ENCODE measurements at regions not wholly inside any gene's neighbourhood (a gene's known extent, or its start where the extent isn't known, plus 50 kb on each side); places are given as distances from the start of the nearest gene placed in this dataset.

DNA sequence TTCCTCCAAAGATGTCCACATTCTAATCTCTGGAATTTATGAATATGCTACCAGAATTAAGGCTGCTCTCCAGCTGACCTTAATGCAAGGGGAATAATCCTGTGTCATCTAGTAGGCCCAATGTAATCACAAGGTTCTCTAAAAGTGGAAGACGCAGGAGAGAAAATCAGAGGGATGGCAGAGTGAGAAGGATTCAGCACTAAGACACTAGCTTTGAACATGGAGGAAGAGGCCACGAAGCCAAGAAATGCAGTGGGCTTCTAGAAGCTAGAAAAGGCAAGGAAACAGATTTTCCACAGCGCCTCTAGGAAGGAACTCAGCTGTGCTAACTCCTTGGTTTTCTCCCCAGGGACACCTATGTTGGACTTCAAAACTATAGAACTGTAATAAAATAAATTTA, 240.7 kb upstream of the TRAM1L1 start:
- DNase-seq (ENCODE audit: low read depth): no peak

GRCh38 chr4:117327491-117327890, 242.1 kb upstream of the TRAM1L1 start:
- DNase-seq (ENCODE audit: low read depth): no peak

- DNase-seq (ENCODE audit: low read depth): no peak
Observed at GRCh38 chr4:117328333-117328732, 243.0 kb upstream of the TRAM1L1 start.

DNA sequence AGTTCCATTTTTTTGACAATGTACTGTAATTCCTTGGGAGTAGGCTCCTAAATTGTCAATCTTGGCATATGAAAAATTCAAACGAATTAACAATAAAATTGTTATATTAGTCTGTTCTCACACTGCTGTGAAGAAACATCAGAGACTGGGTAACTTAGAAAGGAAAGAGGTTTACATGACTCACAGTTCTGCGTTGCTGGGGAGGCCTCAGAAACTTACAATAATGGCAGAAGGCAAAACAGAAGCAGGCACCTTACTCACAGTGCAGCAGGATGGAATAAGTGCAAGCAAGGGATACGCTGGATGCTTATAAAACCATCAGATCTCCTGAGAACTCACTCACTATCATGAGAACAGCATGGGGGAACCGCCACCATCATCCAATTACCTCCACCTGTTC, 246.4 kb upstream of the TRAM1L1 start:
- no peak for DNase-seq (ENCODE audit: low read depth)

- no peak for DNase-seq (ENCODE audit: low read depth)
Observed at GRCh38 chr4:117334451-117335188, 249.2 kb upstream of the TRAM1L1 start.

GRCh38 chr4:117357437-117357836, 272.1 kb upstream of the TRAM1L1 start:
- DNase-seq (ENCODE audit: low read depth): no peak

DNA sequence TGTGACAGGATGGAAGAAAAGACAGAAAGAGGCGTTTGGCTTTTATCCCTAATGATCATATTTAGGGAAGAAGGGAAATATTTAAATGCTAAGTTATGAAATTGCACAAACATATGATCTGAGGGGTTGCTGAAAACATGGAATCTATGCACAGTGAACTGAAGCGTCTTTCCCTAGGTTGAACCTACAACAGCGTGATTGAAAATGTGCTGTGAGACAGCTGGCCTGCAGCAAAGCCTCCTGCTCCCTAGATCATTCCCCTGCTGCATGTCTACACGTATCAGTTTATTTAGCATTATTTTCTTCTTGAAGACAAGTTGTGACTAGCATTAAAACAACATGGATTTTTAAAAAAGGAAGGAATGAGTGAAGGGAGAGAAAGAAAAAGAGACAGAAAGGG, 272.5 kb upstream of the TRAM1L1 start:
- DNase-seq (ENCODE audit: low read depth): no peak

- no peak for DNase-seq (ENCODE audit: low read depth)
Observed at GRCh38 chr4:117370944-117371668, 285.7 kb upstream of the TRAM1L1 start.

GRCh38 chr4:117375101-117375500, 289.7 kb upstream of the TRAM1L1 start:
- no peak for DNase-seq (ENCODE audit: low read depth)

DNA sequence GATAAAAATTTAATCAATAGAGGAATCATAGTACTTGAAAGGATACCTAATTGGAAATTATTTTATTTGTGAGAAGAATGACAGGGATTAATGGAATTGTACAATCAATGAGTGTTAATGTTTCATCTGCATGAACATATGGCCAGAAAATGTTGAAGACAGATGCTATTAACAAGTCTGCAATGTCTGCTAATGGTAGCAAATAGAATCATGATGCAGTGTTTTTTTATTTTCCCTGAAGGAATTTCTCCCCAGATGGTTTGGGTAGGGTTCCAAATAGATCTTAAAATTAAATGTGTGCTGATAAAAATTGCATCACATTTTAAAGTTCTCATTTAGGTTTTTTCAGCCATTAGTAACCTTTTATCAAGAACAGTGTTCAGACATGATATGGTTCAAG, 291.3 kb upstream of the TRAM1L1 start:
- DNase-seq (ENCODE audit: low read depth): no peak

DNA sequence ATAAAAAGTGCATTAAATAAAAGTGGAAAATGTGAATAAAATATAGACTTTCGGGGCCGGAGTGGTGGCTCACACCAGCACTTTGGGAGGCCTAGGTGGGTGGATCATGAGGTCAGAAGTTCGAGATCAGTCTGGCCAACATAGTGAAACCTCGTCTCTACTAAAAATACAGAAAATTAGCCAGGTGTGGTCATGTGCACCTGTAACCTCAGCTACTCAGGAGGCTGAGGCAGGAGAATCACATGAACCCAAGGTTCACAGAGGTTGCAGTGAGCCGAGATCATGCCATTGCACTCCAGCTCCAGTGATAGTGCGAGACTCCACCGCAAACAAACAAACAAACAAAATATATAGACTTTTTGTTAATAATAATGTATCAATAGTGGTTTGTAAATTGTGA, 293.6 kb upstream of the TRAM1L1 start:
- no peak for DNase-seq (ENCODE audit: low read depth)

DNA sequence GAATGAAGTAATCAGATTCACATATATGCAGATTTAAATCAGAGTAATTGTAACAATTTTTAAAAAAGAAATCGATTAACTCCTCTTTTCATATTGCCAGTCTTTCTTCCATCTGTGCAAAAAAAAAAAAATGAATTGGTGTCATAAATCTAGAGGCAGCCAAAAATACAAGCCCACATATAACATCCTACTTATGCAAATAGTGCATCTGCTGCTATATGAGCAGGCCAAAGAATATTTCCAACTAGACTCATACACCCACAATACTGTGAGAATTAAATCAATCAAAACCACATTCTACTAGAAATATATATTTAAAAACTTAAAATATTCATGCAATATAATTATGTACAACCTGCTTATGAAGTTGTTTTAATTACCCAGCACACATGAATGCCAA, 298.1 kb upstream of the TRAM1L1 start:
- no peak for DNase-seq (ENCODE audit: low read depth)

DNA sequence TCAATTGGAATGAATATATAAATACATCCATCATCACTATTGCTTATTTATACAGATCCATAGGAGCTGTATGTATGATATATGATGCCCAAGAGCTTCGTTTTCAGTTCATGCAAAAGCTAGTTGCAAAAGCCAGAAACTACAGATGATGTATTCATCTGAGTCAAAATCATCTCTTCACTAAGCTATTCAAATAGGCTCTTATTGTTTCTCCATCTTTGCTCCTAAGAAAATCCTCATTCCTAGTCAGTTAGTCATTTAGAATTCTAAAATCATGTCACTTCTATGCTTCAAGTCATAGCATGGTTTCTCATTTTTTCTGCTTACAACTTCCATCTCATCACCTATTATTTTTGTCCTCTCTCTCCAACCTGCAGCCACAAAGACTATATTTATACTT, 300.1 kb upstream of the TRAM1L1 start:
- DNase-seq (ENCODE audit: low read depth): no peak

DNA sequence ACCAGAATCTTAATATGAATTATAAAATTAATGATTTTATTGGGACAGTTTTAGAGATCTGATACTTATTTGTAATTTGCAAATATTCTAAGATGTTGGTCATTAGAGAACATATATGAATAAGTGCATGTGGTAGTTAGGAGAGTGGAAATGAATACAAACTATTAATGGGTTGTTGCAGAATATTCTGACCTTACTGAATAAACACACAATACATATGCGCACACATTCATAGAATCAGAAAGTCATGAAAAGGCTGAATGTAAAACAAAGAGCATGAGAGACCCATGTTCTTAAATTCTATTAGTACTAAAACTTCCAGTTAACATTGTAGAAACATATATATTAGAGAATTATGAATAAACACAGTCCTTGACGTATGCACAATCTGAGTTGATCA, 301.7 kb upstream of the TRAM1L1 start:
- DNase-seq (ENCODE audit: low read depth): no peak

GRCh38 chr4:117400039-117400835, 314.9 kb upstream of the TRAM1L1 start:
- DNase-seq (ENCODE audit: low read depth): peak; percentile 39

DNA sequence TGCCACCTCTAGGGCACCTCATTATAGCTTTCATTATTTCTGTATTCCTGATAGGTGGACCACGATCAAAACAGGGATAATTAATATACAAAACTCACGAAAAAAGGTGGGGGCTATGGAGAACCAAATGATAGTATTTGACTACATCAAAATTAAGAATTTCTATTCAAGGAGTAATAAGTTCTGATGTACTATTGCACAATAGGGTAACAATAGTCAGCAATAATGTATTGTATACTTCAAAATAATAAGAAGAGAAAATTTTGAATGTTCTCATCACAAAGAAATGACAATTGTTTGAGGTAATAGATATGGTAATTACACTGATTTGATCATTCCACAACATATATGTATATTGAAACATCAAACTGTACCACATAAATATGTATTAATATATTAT, 327.3 kb upstream of the TRAM1L1 start:
- no peak for DNase-seq (ENCODE audit: low read depth)

GRCh38 chr4:117417856-117418255, 332.5 kb upstream of the TRAM1L1 start:
- no peak for DNase-seq (ENCODE audit: low read depth)

DNA sequence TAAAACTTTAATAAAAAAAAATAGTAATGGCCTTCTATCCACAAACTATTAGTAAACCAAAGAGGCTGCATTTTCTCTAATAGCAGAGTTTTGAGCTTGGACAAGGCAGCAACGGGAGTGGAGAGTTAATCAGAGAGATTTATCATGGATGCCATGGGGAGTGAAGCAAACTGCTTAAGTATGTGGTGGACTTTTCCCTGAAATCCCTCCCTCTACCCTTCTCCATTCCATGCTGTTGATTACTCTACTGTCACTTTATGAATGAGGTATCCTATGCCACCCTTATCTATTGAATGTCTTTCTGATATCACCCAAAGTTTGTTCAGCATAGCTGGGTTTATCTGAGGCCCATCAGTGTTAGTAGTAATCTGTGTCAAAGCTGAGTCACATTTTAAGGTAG, 335.6 kb upstream of the TRAM1L1 start:
- no peak for DNase-seq (ENCODE audit: low read depth)

- no peak for DNase-seq (ENCODE audit: low read depth)
Observed at GRCh38 chr4:117421706-117422105, 336.3 kb upstream of the TRAM1L1 start.

DNA sequence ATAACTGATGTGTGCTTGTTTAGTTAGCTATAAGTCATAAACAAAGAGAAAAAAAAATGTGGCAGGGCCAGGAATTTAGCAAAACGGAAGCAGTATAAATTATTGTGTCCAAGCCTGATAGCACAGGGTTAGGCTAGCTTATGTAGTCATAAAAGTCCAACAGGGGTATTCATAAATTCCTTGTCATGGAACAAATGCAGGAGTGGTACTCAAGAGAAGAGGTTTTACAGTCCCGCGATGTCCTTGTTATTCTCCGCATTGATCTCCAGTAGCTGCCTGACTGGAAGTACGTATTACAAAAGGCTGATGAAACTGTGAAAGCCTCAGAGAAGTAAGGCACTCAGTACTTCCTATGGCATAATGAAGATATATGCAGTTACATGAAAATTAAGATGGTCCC, 336.9 kb upstream of the TRAM1L1 start:
- no peak for DNase-seq (ENCODE audit: low read depth)

DNA sequence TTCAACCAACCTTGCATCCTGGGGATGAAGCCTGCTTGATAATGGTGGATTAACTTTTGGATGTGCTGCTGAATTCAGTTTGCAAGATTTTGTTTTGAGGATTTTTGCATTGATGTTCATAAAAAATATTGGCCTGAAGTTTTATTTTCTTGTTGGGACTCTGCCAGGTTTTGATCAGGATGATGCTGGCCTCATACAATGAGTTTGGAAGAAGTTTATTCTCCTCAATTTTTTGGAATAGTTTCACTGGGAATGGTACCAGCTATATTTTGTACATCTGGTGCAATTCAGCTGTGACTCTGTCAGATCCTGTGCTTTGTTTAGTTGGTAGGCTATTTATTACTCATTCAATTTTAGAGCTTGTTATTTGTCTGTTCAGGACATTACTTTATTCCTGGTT, 340.3 kb upstream of the TRAM1L1 start:
- no peak for DNase-seq (ENCODE audit: low read depth)

GRCh38 chr4:117428536-117428935, 343.2 kb upstream of the TRAM1L1 start:
- DNase-seq (ENCODE audit: low read depth): no peak

DNA sequence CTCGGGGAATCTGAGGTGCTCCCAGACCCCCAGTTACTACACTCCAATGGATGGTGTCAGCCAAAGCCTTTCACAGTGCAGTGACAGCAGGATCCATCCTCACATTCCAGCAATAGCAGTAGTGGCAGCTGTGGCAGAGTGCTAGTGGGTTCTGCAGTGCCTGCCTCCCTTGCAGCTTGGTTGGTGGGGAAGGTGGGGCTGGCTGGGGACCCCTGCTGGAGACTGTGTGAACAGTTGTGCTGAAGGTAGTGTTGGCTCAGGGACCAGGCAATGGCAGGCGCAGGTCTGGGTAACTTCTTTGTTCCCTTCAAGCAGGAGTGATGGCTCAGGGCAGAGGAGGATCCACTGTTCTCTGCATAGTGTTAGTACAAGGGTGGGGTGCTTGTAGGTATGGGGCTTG, 343.7 kb upstream of the TRAM1L1 start:
- DNase-seq (ENCODE audit: low read depth): no peak

Measured in EH (cell line).